ENCODE measurements at regions not wholly inside any gene's neighbourhood (a gene's known extent, or its start where the extent isn't known, plus 50 kb on each side); places are given as distances from the start of the nearest gene placed in this dataset.

- Mint-ChIP-seq H3K4me3 (ENCODE audit: unreplicated experiment) (no peak overlapping the region), H3K4me1 (ENCODE audit: unreplicated experiment) (no peaks in the 10 kb centered on the region), H3K27ac (ENCODE audit: unreplicated experiment) (no peak overlapping the region), H3K27me3 (ENCODE audit: unreplicated experiment) (peaks cover 7% of the 10 kb centered on the region), H3K9me3 (ENCODE audit: unreplicated experiment) (no peaks in the 10 kb centered on the region), H3K36me3 (ENCODE audit: low read depth, unreplicated experiment) (no peaks in the 10 kb centered on the region)
- TF ChIP-seq CTCF (IDR thresholded peaks at IDR 0.05; ENCODE audit: unreplicated experiment) = no peak
- DNase-seq (ENCODE audit: low spot score) = no peak
Measured at GRCh38 chr10:35722226-35722625, 80.1 kb upstream of the FZD8 start.

- no peak overlapping the region for H3K4me3 Mint-ChIP-seq (ENCODE audit: unreplicated experiment)
- DNase-seq (ENCODE audit: low spot score) = no peak
- no peak for TF ChIP-seq CTCF (IDR thresholded peaks at IDR 0.05; ENCODE audit: unreplicated experiment)
- H3K4me1 Mint-ChIP-seq (ENCODE audit: unreplicated experiment) = no peaks in the 10 kb centered on the region
- H3K27ac Mint-ChIP-seq (ENCODE audit: unreplicated experiment) = no peak overlapping the region
- H3K9me3 Mint-ChIP-seq (ENCODE audit: unreplicated experiment) = no peaks in the 10 kb centered on the region
- no peaks in the 10 kb centered on the region for H3K36me3 Mint-ChIP-seq (ENCODE audit: low read depth, unreplicated experiment)
- peaks cover 5% of the 10 kb centered on the region for H3K27me3 Mint-ChIP-seq (ENCODE audit: unreplicated experiment)
Measured at GRCh38 chr10:35720366-35720765, 78.3 kb upstream of the FZD8 start.

DNA sequence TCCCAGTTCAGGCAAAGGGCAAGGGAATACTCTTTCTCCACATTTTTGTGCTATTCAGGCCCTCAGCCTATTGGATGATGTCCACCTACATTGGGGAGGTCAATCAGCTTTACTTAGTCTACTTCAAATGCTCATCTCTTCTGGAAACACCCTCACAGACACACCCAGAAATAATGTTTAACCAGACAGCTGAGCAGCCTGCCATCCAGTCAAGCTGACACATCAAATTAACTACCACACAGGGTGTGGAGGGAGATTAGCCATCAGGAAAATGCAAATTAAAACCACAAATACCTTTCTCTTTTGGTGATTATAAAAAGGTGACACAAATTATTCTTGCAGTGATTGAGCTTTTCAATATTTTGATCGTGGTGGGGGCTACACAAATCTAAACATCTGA is 74.7 kb upstream of the FZD8 start:
- Mint-ChIP-seq H3K4me3 (ENCODE audit: unreplicated experiment) (no peak overlapping the region), H3K4me1 (ENCODE audit: unreplicated experiment) (peaks cover 7% of the 10 kb centered on the region), H3K9me3 (ENCODE audit: unreplicated experiment) (no peaks in the 10 kb centered on the region), H3K27me3 (ENCODE audit: unreplicated experiment) (peaks cover 3% of the 10 kb centered on the region), H3K36me3 (ENCODE audit: low read depth, unreplicated experiment) (no peaks in the 10 kb centered on the region), H3K27ac (ENCODE audit: unreplicated experiment) (no peak overlapping the region)
- no peak for DNase-seq (ENCODE audit: low spot score)
- no peak for TF ChIP-seq CTCF (IDR thresholded peaks at IDR 0.05; ENCODE audit: unreplicated experiment)

- Mint-ChIP-seq H3K27ac (ENCODE audit: unreplicated experiment) (no peak overlapping the region), H3K4me1 (ENCODE audit: unreplicated experiment) (peaks cover 8% of the 10 kb centered on the region), H3K27me3 (ENCODE audit: unreplicated experiment) (no peaks in the 10 kb centered on the region), H3K36me3 (ENCODE audit: low read depth, unreplicated experiment) (no peaks in the 10 kb centered on the region), H3K9me3 (ENCODE audit: unreplicated experiment) (peaks cover 4% of the 10 kb centered on the region), H3K4me3 (ENCODE audit: unreplicated experiment) (no peak overlapping the region)
- no peak for TF ChIP-seq CTCF (IDR thresholded peaks at IDR 0.05; ENCODE audit: unreplicated experiment)
- DNase-seq (ENCODE audit: low spot score) = no peak
Measured at GRCh38 chr10:35712486-35712885, 70.4 kb upstream of the FZD8 start.

DNA sequence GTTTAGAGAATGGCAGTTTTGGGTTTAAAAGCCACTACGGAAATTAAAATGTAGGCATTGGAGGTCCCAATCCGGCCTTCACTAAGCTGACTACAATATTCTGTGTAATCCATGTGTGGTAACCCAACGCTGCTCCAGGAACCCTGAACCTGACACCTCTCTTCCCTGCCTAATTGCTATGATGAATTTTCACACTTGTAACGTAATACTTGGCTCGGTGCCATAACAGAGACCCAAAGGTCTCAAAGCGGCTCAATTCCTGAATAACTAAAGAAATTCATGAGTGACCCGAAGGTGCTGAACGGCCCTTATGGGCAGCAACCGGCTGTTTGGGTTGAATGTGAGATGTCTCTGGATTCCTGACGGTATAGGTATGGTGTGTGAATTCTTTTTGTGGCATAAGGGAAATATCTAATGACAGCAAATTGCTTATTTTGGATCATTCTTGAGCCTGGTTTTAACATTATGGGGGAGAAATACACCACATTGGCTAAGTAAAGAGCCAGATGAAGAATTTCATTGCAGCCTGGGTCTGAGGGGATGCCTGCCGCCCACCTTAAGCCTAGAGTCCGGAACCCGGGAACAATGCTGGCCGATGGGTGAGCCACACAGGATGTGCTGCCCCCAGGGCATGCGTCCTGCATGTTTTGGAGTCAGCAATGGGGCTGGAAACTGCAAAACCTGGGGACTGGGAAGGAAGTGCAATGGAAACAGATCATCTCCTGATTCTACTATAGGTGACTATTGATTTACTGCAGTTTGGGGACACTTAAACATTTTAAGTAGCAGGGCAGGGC is 69.7 kb upstream of the FZD8 start:
- no peak overlapping the region for H3K4me3 Mint-ChIP-seq (ENCODE audit: unreplicated experiment)
- no peaks in the 10 kb centered on the region for H3K36me3 Mint-ChIP-seq (ENCODE audit: low read depth, unreplicated experiment)
- peaks cover 8% of the 10 kb centered on the region for H3K4me1 Mint-ChIP-seq (ENCODE audit: unreplicated experiment)
- TF ChIP-seq CTCF (IDR thresholded peaks at IDR 0.05; ENCODE audit: unreplicated experiment) = no peak
- DNase-seq (ENCODE audit: low spot score) = no peak
- H3K27me3 Mint-ChIP-seq (ENCODE audit: unreplicated experiment) = no peaks in the 10 kb centered on the region
- H3K9me3 Mint-ChIP-seq (ENCODE audit: unreplicated experiment) = peaks cover 4% of the 10 kb centered on the region
- H3K27ac Mint-ChIP-seq (ENCODE audit: unreplicated experiment) = no peak overlapping the region

Measured in endothelial cell (in vitro differentiated cells).